ENCODE measurements at regions not wholly inside any gene's neighbourhood (a gene's known extent, or its start where the extent isn't known, plus 50 kb on each side); places are given as distances from the start of the nearest gene placed in this dataset.

DNA sequence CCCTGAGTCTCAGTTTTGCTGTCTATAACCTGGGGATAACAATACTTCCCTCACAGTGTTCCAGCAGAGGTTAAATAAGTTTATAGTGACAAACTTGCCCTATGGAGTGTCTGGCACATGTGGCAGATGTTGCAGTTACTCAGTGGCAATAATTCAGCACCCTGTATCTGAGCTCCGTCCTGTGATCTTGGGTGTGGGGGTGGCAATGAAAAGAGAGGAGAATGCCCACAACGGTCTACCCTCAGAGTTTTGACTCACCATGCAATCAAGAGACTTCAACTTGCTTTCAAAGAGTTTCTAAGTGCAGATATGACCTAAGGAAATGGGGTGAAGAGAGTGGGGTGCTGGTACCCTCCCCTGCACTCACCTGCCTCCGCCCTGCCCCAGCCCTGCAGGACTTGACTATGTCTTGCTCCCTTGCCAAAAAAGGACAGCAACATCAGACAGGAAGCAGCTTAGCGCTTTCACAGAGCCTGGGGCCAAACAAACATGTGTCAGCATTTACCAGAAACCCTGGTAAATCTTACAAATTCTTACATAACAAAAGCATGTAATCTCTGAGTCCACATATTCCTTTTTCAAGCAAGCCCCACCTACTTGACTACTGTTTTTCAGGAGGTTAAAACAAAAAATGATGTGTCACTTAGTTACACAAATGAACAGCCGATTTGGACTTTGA is 185.1 kb upstream of the CAMK1G start:
- no peak for TF ChIP-seq EP300 (IDR thresholded peaks at IDR 0.05; ENCODE audit: borderline replicate concordance)
- no peak for TF ChIP-seq CREB1 (IDR thresholded peaks at IDR 0.05; ENCODE audit: low read depth)
- TF ChIP-seq CEBPB (IDR thresholded peaks at IDR 0.05) = no peak
- no peak for TF ChIP-seq ZBTB7A (IDR thresholded peaks at IDR 0.05; ENCODE audit: low read depth)
- TF ChIP-seq NFIC (IDR thresholded peaks at IDR 0.05) = no peak
- TF ChIP-seq TAF1 (IDR thresholded peaks at IDR 0.05; ENCODE audit: low read depth) = no peak
- no peak for TF ChIP-seq REST (IDR thresholded peaks at IDR 0.05; ENCODE audit: low read depth)
- TF ChIP-seq TEAD4 (IDR thresholded peaks at IDR 0.05) = no peak

DNA sequence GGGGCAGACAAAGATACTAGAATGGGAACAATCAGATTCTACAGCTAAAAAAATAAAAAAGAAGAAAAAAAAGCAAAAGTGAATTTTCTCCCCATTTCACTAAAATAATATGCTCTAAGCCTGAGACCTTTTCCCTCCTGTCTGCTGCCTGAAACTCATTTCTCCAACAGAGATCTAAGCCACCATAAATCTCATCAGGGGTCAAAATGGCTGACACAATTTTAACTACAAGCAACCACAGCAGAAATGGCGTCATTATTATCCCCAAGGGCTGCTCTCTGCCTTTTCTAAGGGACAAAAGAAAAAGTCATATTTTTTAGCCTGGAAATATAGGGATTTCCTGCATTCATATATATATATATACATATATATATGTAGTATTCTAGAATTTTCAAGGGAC is 183.7 kb upstream of the CAMK1G start:
- TF ChIP-seq TEAD4 (IDR thresholded peaks at IDR 0.05) (no peak), EGR1 (IDR thresholded peaks at IDR 0.05) (no peak)
- TF ChIP-seq, protein P1, sequence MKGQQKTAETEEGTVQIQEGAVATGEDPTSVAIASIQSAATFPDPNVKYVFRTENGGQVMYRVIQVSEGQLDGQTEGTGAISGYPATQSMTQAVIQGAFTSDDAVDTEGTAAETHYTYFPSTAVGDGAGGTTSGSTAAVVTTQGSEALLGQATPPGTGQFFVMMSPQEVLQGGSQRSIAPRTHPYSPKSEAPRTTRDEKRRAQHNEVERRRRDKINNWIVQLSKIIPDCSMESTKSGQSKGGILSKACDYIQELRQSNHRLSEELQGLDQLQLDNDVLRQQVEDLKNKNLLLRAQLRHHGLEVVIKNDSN (IDR thresholded peaks at IDR 0.05) = no peak

GRCh38 chr1:209400351-209401220 is 182.9 kb upstream of the CAMK1G start:
- TF ChIP-seq EGR1 (IDR thresholded peaks at IDR 0.05) (no peak), TEAD4 (IDR thresholded peaks at IDR 0.05) (no peak), NFIC (IDR thresholded peaks at IDR 0.05) (no peak), RAD21 (IDR thresholded peaks at IDR 0.05; ENCODE audit: low read depth) (no peak), TAF1 (IDR thresholded peaks at IDR 0.05; ENCODE audit: low read depth) (no peak), FOXM1 (IDR thresholded peaks at IDR 0.05; ENCODE audit: borderline replicate concordance, low read depth) (no peak), EP300 (IDR thresholded peaks at IDR 0.05; ENCODE audit: borderline replicate concordance) (no peak), ZBTB7A (IDR thresholded peaks at IDR 0.05; ENCODE audit: low read depth) (no peak), REST (IDR thresholded peaks at IDR 0.05; ENCODE audit: low read depth) (no peak), YY1 (IDR thresholded peaks at IDR 0.05; ENCODE audit: low read depth) (no peak), CEBPB (IDR thresholded peaks at IDR 0.05) (no peak), CREB1 (IDR thresholded peaks at IDR 0.05; ENCODE audit: low read depth) (no peak), TCF12 (IDR thresholded peaks at IDR 0.05; ENCODE audit: low read depth) (no peak)
- TF ChIP-seq, protein P1 (IDR thresholded peaks at IDR 0.05) = no peak
- TF ChIP-seq, protein P2, sequence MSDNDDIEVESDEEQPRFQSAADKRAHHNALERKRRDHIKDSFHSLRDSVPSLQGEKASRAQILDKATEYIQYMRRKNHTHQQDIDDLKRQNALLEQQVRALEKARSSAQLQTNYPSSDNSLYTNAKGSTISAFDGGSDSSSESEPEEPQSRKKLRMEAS (IDR thresholded peaks at IDR 0.05) = no peak

DNA sequence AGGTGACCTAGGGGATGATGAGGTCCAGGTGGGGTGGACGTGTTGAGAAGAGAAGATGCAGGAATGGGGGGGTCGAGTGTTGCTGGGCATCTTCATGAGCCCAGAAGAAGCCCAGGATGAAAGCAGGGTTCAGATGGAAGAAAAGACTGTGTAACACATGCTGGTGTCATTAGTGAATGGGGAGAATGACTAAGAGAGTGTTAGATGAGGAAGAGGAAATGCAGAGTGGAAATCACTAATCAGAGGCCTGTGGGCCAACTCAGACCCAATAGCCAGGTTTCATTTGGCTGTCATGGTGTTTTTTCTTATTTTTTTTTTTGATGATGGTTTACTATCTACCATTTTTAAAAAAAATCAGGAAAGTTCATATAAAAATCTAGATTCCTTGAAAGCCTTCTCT is 180.8 kb upstream of the CAMK1G start:
- TF ChIP-seq EGR1 (IDR thresholded peaks at IDR 0.05) (no peak), REST (IDR thresholded peaks at IDR 0.05; ENCODE audit: low read depth) (no peak), TEAD4 (IDR thresholded peaks at IDR 0.05) (no peak), TCF12 (IDR thresholded peaks at IDR 0.05; ENCODE audit: low read depth) (no peak), ZBTB7A (IDR thresholded peaks at IDR 0.05; ENCODE audit: low read depth) (no peak), RAD21 (IDR thresholded peaks at IDR 0.05; ENCODE audit: low read depth) (no peak), FOXM1 (IDR thresholded peaks at IDR 0.05; ENCODE audit: borderline replicate concordance, low read depth) (no peak), TAF1 (IDR thresholded peaks at IDR 0.05; ENCODE audit: low read depth) (no peak), NFIC (IDR thresholded peaks at IDR 0.05) (no peak), CREB1 (IDR thresholded peaks at IDR 0.05; ENCODE audit: low read depth) (no peak), CEBPB (IDR thresholded peaks at IDR 0.05) (no peak)

All from Ishikawa (cell line).